OCI-LY1 (cell line): ENCODE measurements at regions not wholly inside any gene's neighbourhood (a gene's known extent, or its start where the extent isn't known, plus 50 kb on each side); places are given as distances from the start of the nearest gene placed in this dataset.

Source experiments
- H2AFZ ChIP-seq: fragments of 200-600 bp; sonication (generic), shearing (Covaris generic); 2 replicates; pipeline ENCODE4 v1.6.0; 2014; ENCODE audit warnings: antibody characterized with exemption, mild to moderate bottlenecking, low read length
- H3F3A ChIP-seq: fragments of 200-600 bp; sonication (generic), shearing (Covaris generic); 2 replicates; pipeline ENCODE4 v1.6.0; 2014; ENCODE audit warnings: mild to moderate bottlenecking, antibody characterized with exemption, low read length, moderate library complexity; ENCODE audit not compliant: insufficient read depth
- H3K27ac ChIP-seq: fragments of 200-600 bp; sonication (generic); 2 replicates; pipeline ENCODE4 v1.5.1; 2014; ENCODE audit warnings: low read length, mixed run types, mild to moderate bottlenecking, low read depth; ENCODE audit not compliant: poor library complexity, severe bottlenecking
- H3K27me3 ChIP-seq: fragments of 200-600 bp; sonication (generic); 2 replicates; pipeline ENCODE4 v1.6.0; 2014; ENCODE audit warnings: antibody characterized with exemption, mild to moderate bottlenecking, low read length, moderate library complexity; ENCODE audit not compliant: insufficient read depth
- H3K36me3 ChIP-seq: fragments of 200-600 bp; sonication (generic); 2 replicates; pipeline ENCODE4 v1.6.1; 2014; ENCODE audit warnings: mild to moderate bottlenecking, antibody characterized with exemption, low read length, moderate library complexity, mixed read lengths; ENCODE audit not compliant: insufficient read depth
- H3K4me1 ChIP-seq: fragments of 200-600 bp; sonication (generic); 2 replicates; pipeline ENCODE4 v1.5.1; 2014; ENCODE audit warnings: mild to moderate bottlenecking, low read length, moderate library complexity; ENCODE audit not compliant: insufficient read depth, severe bottlenecking
- H3K4me2 ChIP-seq: fragments of 200-600 bp; sonication (generic), shearing (Covaris generic); 2 replicates; pipeline ENCODE4 v1.6.1; 2014; ENCODE audit warnings: low read length
- H3K4me3 ChIP-seq: fragments of 200-600 bp; sonication (generic); 2 replicates; pipeline ENCODE4 v1.5.1; 2014; ENCODE audit warnings: low read length, low read depth, mild to moderate bottlenecking, mixed read lengths; ENCODE audit not compliant: poor library complexity, severe bottlenecking
- H3K79me2 ChIP-seq: fragments of 200-600 bp; shearing (Covaris generic); 2 replicates; pipeline ENCODE4 v1.6.1; 2016; ENCODE audit warnings: mixed run types, low read length, mixed read lengths; ENCODE audit not compliant: insufficient read depth
- H3K9ac ChIP-seq: fragments of 200-600 bp; sonication (generic), shearing (Covaris generic); 2 replicates; pipeline ENCODE4 v1.6.1; 2014; ENCODE audit warnings: mild to moderate bottlenecking, low read length, mixed read lengths
- H3K9me2 ChIP-seq: fragments of 200-600 bp; sonication (generic), shearing (Covaris generic); 2 replicates; pipeline ENCODE4 v1.6.1; 2014; ENCODE audit warnings: low read depth, mild to moderate bottlenecking, low read length, mixed read lengths
- H3K9me3 ChIP-seq: fragments of 200-600 bp; shearing (Covaris generic); 2 replicates; pipeline ENCODE4 v1.6.1; 2014; ENCODE audit warnings: low read length, mixed read lengths
- H4K20me1 ChIP-seq: fragments of 200-600 bp; sonication (generic), shearing (Covaris generic); 2 replicates; pipeline ENCODE4 v1.6.0; 2016; ENCODE audit warnings: mild to moderate bottlenecking, low read length; ENCODE audit not compliant: insufficient read depth
- CTCF ChIP-seq: fragments of 200-600 bp; sonication (generic), shearing (Covaris generic); IDR thresholded peaks from 2 replicates; pipeline ENCODE4 v1.5.1; 2017; ENCODE audit warnings: mild to moderate bottlenecking, antibody characterized with exemption, low read length, moderate library complexity, mixed read lengths
- EZH2 ChIP-seq: fragments of 200-600 bp; sonication (generic), shearing (Covaris generic); IDR thresholded peaks from 2 replicates; pipeline ENCODE4 v1.8.0; 2017; ENCODE audit warnings: borderline replicate concordance, mixed run types, mild to moderate bottlenecking, antibody characterized with exemption, low read length, moderate library complexity, mixed read lengths

- Histone ChIP-seq H4K20me1 (no peaks in the 10 kb centered on the region), H3K9me3 (no peaks in the 10 kb centered on the region), H3K79me2 (no peaks in the 10 kb centered on the region), H3K4me3 (no peak overlapping the region), H2AFZ (no peak overlapping the region), H3K9ac (no peak overlapping the region), H3F3A (no peaks in the 10 kb centered on the region), H3K36me3 (no peaks in the 10 kb centered on the region), H3K4me1 (peaks cover 12% of the 10 kb centered on the region), H3K9me2 (no peaks in the 10 kb centered on the region), H3K27ac (no peak overlapping the region), H3K4me2 (no peak overlapping the region), H3K27me3 (no peaks in the 10 kb centered on the region)
- TF ChIP-seq EZH2 (no peak), CTCF (no peak)
Observed at GRCh38 chr6:14723535-14724086, 522.3 kb upstream of the JARID2 start.

DNA sequence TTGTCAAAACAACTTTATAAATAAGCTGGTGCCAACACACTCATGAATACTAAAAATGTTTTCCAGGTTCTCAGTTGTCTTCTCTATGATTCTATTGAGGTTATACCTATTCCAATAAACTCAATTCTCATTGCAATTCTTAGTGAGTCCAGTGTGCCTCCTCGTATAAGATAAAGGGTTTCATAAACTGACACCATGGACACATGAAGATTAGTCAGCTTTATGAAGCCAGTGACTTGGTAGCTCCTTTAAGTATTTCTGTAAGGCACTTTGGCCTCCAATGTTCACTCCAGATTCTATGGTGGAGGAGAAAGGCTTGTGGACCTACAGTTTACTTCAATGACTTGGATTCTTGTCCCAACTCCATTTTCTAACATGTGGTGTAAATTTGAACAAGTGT, 521.3 kb upstream of the JARID2 start:
- H3K27ac ChIP-seq, result no peak overlapping the region
- H3K27me3 ChIP-seq, result no peaks in the 10 kb centered on the region
- H3K4me2 ChIP-seq, result no peak overlapping the region
- H3K79me2 ChIP-seq, result no peaks in the 10 kb centered on the region
- TF ChIP-seq EZH2 (no peak), CTCF (no peak)
- H3F3A ChIP-seq, result no peaks in the 10 kb centered on the region
- H4K20me1 ChIP-seq, result no peaks in the 10 kb centered on the region
- H3K9me2 ChIP-seq, result no peaks in the 10 kb centered on the region
- no peak overlapping the region for H2AFZ ChIP-seq
- H3K4me3 ChIP-seq, result no peak overlapping the region
- peaks cover 21% of the 10 kb centered on the region for H3K4me1 ChIP-seq
- H3K36me3 ChIP-seq, result no peaks in the 10 kb centered on the region
- no peak overlapping the region for H3K9ac ChIP-seq
- H3K9me3 ChIP-seq, result no peaks in the 10 kb centered on the region

GRCh38 chr6:14726816-14727493, 518.9 kb upstream of the JARID2 start:
- no peak overlapping the region for H3K27ac ChIP-seq
- TF ChIP-seq EZH2, result no peak
- TF ChIP-seq CTCF, result no peak

More at GRCh38 chr6:14726816-14727493, 518.9 kb upstream of the JARID2 start:
- H3K4me1 ChIP-seq, result peaks cover 33% of the 10 kb centered on the region
- no peak overlapping the region for H3K4me3 ChIP-seq
- H3K36me3 ChIP-seq, result no peaks in the 10 kb centered on the region
- no peaks in the 10 kb centered on the region for H3K79me2 ChIP-seq
- no peak overlapping the region for H3K9ac ChIP-seq
- no peaks in the 10 kb centered on the region for H4K20me1 ChIP-seq
- H3F3A ChIP-seq, result no peaks in the 10 kb centered on the region
- no peaks in the 10 kb centered on the region for H3K9me2 ChIP-seq
- H3K9me3 ChIP-seq, result no peaks in the 10 kb centered on the region
- H2AFZ ChIP-seq, result no peak overlapping the region
- H3K4me2 ChIP-seq, result no peak overlapping the region
- H3K27me3 ChIP-seq, result no peaks in the 10 kb centered on the region
